ENCODE measurements at regions not wholly inside any gene's neighbourhood (a gene's known extent, or its start where the extent isn't known, plus 50 kb on each side); places are given as distances from the start of the nearest gene placed in this dataset.
"Not testable (repeated sequence)": the region's sequence is repeated elsewhere in the genome, so short reads cannot be mapped to it uniquely, and the experiment has no call there.

- not testable (repeated sequence) for H3K36me3 Mint-ChIP-seq, H3K4me1 Mint-ChIP-seq, H3K4me3 Mint-ChIP-seq, H3K27me3 Mint-ChIP-seq, H3K27ac Mint-ChIP-seq
- peaks cover 17% of the 10 kb centered on the region for H3K9me3 Mint-ChIP-seq
These were observed 430.7 kb downstream of the ADCYAP1 start for GRCh38 chr18:1335345-1335744.

GRCh38 chr18:1350931-1351450 lies 446.3 kb downstream of the ADCYAP1 start:
- no peaks in the 10 kb centered on the region for H3K27me3 Mint-ChIP-seq
- no peaks in the 10 kb centered on the region for H3K4me1 Mint-ChIP-seq
- H3K36me3 Mint-ChIP-seq: no peaks in the 10 kb centered on the region
- peaks cover 9% of the 10 kb centered on the region for H3K9me3 Mint-ChIP-seq
- H3K4me3 Mint-ChIP-seq: no peak overlapping the region
- H3K27ac Mint-ChIP-seq: no peak overlapping the region

- Mint-ChIP-seq H3K27me3 (no peaks in the 10 kb centered on the region), H3K9me3 (peaks cover 9% of the 10 kb centered on the region), H3K36me3 (no peaks in the 10 kb centered on the region), H3K4me3 (no peak overlapping the region), H3K4me1 (no peaks in the 10 kb centered on the region), H3K27ac (no peak overlapping the region)
These were observed 448.4 kb downstream of the ADCYAP1 start for GRCh38 chr18:1353025-1353424.

- Mint-ChIP-seq H3K4me3 (no peak overlapping the region), H3K27ac (no peak overlapping the region), H3K27me3 (no peaks in the 10 kb centered on the region), H3K9me3 (peaks cover 8% of the 10 kb centered on the region), H3K4me1 (no peaks in the 10 kb centered on the region), H3K36me3 (no peaks in the 10 kb centered on the region)
These were observed 453.1 kb downstream of the ADCYAP1 start for GRCh38 chr18:1357724-1358123.

- H3K27ac Mint-ChIP-seq: no peak overlapping the region
- no peaks in the 10 kb centered on the region for H3K27me3 Mint-ChIP-seq
- no peak overlapping the region for H3K4me3 Mint-ChIP-seq
- H3K9me3 Mint-ChIP-seq: no peaks in the 10 kb centered on the region
- H3K36me3 Mint-ChIP-seq: no peaks in the 10 kb centered on the region
- no peaks in the 10 kb centered on the region for H3K4me1 Mint-ChIP-seq
These were observed 457.3 kb downstream of the ADCYAP1 start for GRCh38 chr18:1361936-1362335.

GRCh38 chr18:1370552-1370951 lies 465.9 kb downstream of the ADCYAP1 start:
- Mint-ChIP-seq H3K9me3 (no peaks in the 10 kb centered on the region), H3K4me3 (no peak overlapping the region), H3K4me1 (no peaks in the 10 kb centered on the region), H3K27me3 (no peaks in the 10 kb centered on the region), H3K27ac (no peak overlapping the region), H3K36me3 (no peaks in the 10 kb centered on the region)

GRCh38 chr18:1371724-1372123 lies 467.1 kb downstream of the ADCYAP1 start:
- Mint-ChIP-seq H3K27me3 (no peaks in the 10 kb centered on the region), H3K4me3 (no peak overlapping the region), H3K4me1 (no peaks in the 10 kb centered on the region)

GRCh38 chr18:1383465-1383864 lies 478.8 kb downstream of the ADCYAP1 start:
- H3K27me3 Mint-ChIP-seq: no peaks in the 10 kb centered on the region
- H3K4me1 Mint-ChIP-seq: no peaks in the 10 kb centered on the region
- H3K4me3 Mint-ChIP-seq: no peak overlapping the region
- peaks cover 13% of the 10 kb centered on the region for H3K9me3 Mint-ChIP-seq
- H3K27ac Mint-ChIP-seq: no peak overlapping the region
- no peaks in the 10 kb centered on the region for H3K36me3 Mint-ChIP-seq

More at GRCh38 chr18:1371724-1372123, 467.1 kb downstream of the ADCYAP1 start:
- H3K9me3 Mint-ChIP-seq: no peaks in the 10 kb centered on the region
- H3K36me3 Mint-ChIP-seq: no peaks in the 10 kb centered on the region
- no peak overlapping the region for H3K27ac Mint-ChIP-seq

GRCh38 chr18:1388468-1388867 lies 483.8 kb downstream of the ADCYAP1 start:
- not testable (repeated sequence) for H3K36me3 Mint-ChIP-seq, H3K4me1 Mint-ChIP-seq, H3K27ac Mint-ChIP-seq, H3K4me3 Mint-ChIP-seq, H3K27me3 Mint-ChIP-seq
- H3K9me3 Mint-ChIP-seq: peaks cover 13% of the 10 kb centered on the region

- Mint-ChIP-seq H3K4me1 (no peaks in the 10 kb centered on the region), H3K4me3 (no peak overlapping the region), H3K9me3 (peaks cover 10% of the 10 kb centered on the region), H3K27ac (no peak overlapping the region), H3K27me3 (no peaks in the 10 kb centered on the region), H3K36me3 (no peaks in the 10 kb centered on the region)
These were observed 487.4 kb downstream of the ADCYAP1 start for GRCh38 chr18:1392046-1392445.

- Mint-ChIP-seq H3K4me3 (no peak overlapping the region), H3K27me3 (no peaks in the 10 kb centered on the region), H3K9me3 (peaks cover 10% of the 10 kb centered on the region), H3K36me3 (no peaks in the 10 kb centered on the region), H3K27ac (no peak overlapping the region), H3K4me1 (no peaks in the 10 kb centered on the region)
These were observed 488.4 kb downstream of the ADCYAP1 start for GRCh38 chr18:1392865-1393734.

- H3K9me3 Mint-ChIP-seq: peaks cover 10% of the 10 kb centered on the region
- no peaks in the 10 kb centered on the region for H3K36me3 Mint-ChIP-seq
- H3K4me1 Mint-ChIP-seq: no peaks in the 10 kb centered on the region
- no peak overlapping the region for H3K27ac Mint-ChIP-seq
- no peaks in the 10 kb centered on the region for H3K27me3 Mint-ChIP-seq
- H3K4me3 Mint-ChIP-seq: no peak overlapping the region
These were observed 489.3 kb downstream of the ADCYAP1 start for GRCh38 chr18:1393929-1394328.

GRCh38 chr18:1394426-1394825 lies 489.8 kb downstream of the ADCYAP1 start:
- Mint-ChIP-seq H3K27me3 (no peaks in the 10 kb centered on the region), H3K4me3 (no peak overlapping the region), H3K4me1 (no peaks in the 10 kb centered on the region), H3K36me3 (no peaks in the 10 kb centered on the region), H3K27ac (no peak overlapping the region), H3K9me3 (peaks cover 11% of the 10 kb centered on the region)

GRCh38 chr18:1394966-1395365 lies 490.3 kb downstream of the ADCYAP1 start:
- H3K27ac Mint-ChIP-seq: no peak overlapping the region
- H3K4me1 Mint-ChIP-seq: no peaks in the 10 kb centered on the region
- no peaks in the 10 kb centered on the region for H3K36me3 Mint-ChIP-seq
- no peaks in the 10 kb centered on the region for H3K27me3 Mint-ChIP-seq
- H3K4me3 Mint-ChIP-seq: no peak overlapping the region
- peaks cover 15% of the 10 kb centered on the region for H3K9me3 Mint-ChIP-seq

GRCh38 chr18:1408376-1408775 lies 503.7 kb downstream of the ADCYAP1 start:
- H3K27me3 Mint-ChIP-seq: no peaks in the 10 kb centered on the region

GRCh38 chr18:1412655-1413322 lies 508.1 kb downstream of the ADCYAP1 start:
- no peak overlapping the region for H3K27ac Mint-ChIP-seq
- no peaks in the 10 kb centered on the region for H3K36me3 Mint-ChIP-seq
- no peak overlapping the region for H3K4me3 Mint-ChIP-seq
- H3K27me3 Mint-ChIP-seq: no peaks in the 10 kb centered on the region
- H3K4me1 Mint-ChIP-seq: no peaks in the 10 kb centered on the region
- no peaks in the 10 kb centered on the region for H3K9me3 Mint-ChIP-seq

More at GRCh38 chr18:1408376-1408775, 503.7 kb downstream of the ADCYAP1 start:
- no peak overlapping the region for H3K27ac Mint-ChIP-seq
- no peaks in the 10 kb centered on the region for H3K4me1 Mint-ChIP-seq
- no peak overlapping the region for H3K4me3 Mint-ChIP-seq
- H3K9me3 Mint-ChIP-seq: no peaks in the 10 kb centered on the region
- H3K36me3 Mint-ChIP-seq: no peaks in the 10 kb centered on the region

All from activated naive CD4-positive, alpha-beta T cell treated with anti-CD3 and anti-CD28 coated beads, Interleukin-2, amount 50 U/mL, for 24 hours (primary cell).